ENCODE measurements at regions not wholly inside any gene's neighbourhood (a gene's known extent, or its start where the extent isn't known, plus 50 kb on each side); places are given as distances from the start of the nearest gene placed in this dataset.

- TF ChIP-seq MAX (IDR thresholded peaks at IDR 0.05; ENCODE audit: low read depth) (no peak), NFIC (IDR thresholded peaks at IDR 0.05; ENCODE audit: borderline replicate concordance) (no peak), MXI1 (IDR thresholded peaks at IDR 0.05; ENCODE audit: low read depth, low read length) (no peak), CTCF (IDR thresholded peaks at IDR 0.05) (no peak), ELF1 (IDR thresholded peaks at IDR 0.05) (no peak), RFX5 (IDR thresholded peaks at IDR 0.05; ENCODE audit: low read length) (no peak), TAF1 (IDR thresholded peaks at IDR 0.05; ENCODE audit: borderline replicate concordance, low read depth, low read length) (no peak)
- no peaks in the 10 kb centered on the region for H3K79me2 ChIP-seq (ENCODE audit: insufficient read depth)
- no peak overlapping the region for H3K4me2 ChIP-seq
- H3F3A ChIP-seq (replicated peaks; ENCODE audit: insufficient read depth): no peaks in the 10 kb centered on the region
- POLR2A ChIA-PET: no interaction called here
- H3K27ac ChIP-seq (ENCODE audit: low read depth in 2 of 2, low read length in 1 of 2): no peak overlapping the region
- CTCF ChIA-PET: no interaction called here
- H3K4me3 ChIP-seq (ENCODE audit: low read depth in 2 of 2, low read length in 1 of 2): no peak overlapping the region
- no peaks in the 10 kb centered on the region for H4K20me1 ChIP-seq (ENCODE audit: insufficient read depth)
- H3K27me3 ChIP-seq (ENCODE audit: insufficient read depth): no peaks in the 10 kb centered on the region
- H2AFZ ChIP-seq (ENCODE audit: low read depth): no peak overlapping the region
- H3K4me1 ChIP-seq (ENCODE audit: control insufficient read depth in 1 of 2, insufficient read depth in 2 of 2, low read depth in 1 of 2, low read length in 1 of 2): no peaks in the 10 kb centered on the region
- WGBS (ENCODE audit: low lambda C conversion rate): 56% methylated on average over 8 of the region's 8 CpGs
- no peak overlapping the region for H3K9ac ChIP-seq
- no peaks in the 10 kb centered on the region for H3K36me3 ChIP-seq (replicated peaks in 1 of 2; ENCODE audit: control insufficient read depth in 1 of 2, insufficient read depth in 2 of 2, low read length in 1 of 2)
- no peaks in the 10 kb centered on the region for H3K9me3 ChIP-seq
- no peaks in the 10 kb centered on the region for H3K9me2 ChIP-seq
- DNase-seq: no peak
Measured at GRCh38 chr11:70766901-70767300, 368.6 kb downstream of the CTTN start.

- H3F3A ChIP-seq (replicated peaks; ENCODE audit: insufficient read depth): no peaks in the 10 kb centered on the region
- no peak overlapping the region for H2AFZ ChIP-seq (ENCODE audit: low read depth)
- POLR2A ChIA-PET: no interaction called here
- H3K27ac ChIP-seq (ENCODE audit: low read depth in 2 of 2, low read length in 1 of 2): no peak overlapping the region
- H3K9ac ChIP-seq: no peak overlapping the region
- H3K4me2 ChIP-seq: no peak overlapping the region
- CTCF ChIA-PET: interaction anchor here (0.9 to 2.1 kb wide), 3 partner anchors 8 to 289 kb away, joined by 3 to 8 read pairs (median 4); no protein-coding TSS in a partner anchor
- no peaks in the 10 kb centered on the region for H3K36me3 ChIP-seq (replicated peaks in 1 of 2; ENCODE audit: control insufficient read depth in 1 of 2, insufficient read depth in 2 of 2, low read length in 1 of 2)
- no peaks in the 10 kb centered on the region for H3K9me3 ChIP-seq
- 62% methylated on average over 8 of the region's 10 CpGs for WGBS (ENCODE audit: low lambda C conversion rate)
- no peaks in the 10 kb centered on the region for H4K20me1 ChIP-seq (ENCODE audit: insufficient read depth)
- H3K4me3 ChIP-seq (ENCODE audit: low read depth in 2 of 2, low read length in 1 of 2): no peak overlapping the region
- no peaks in the 10 kb centered on the region for H3K9me2 ChIP-seq
- H3K27me3 ChIP-seq (ENCODE audit: insufficient read depth): no peaks in the 10 kb centered on the region
- no peak for TF ChIP-seq TAF1 (IDR thresholded peaks at IDR 0.05; ENCODE audit: borderline replicate concordance, low read depth, low read length)
- TF ChIP-seq CHD2 (IDR thresholded peaks at IDR 0.05; ENCODE audit: low read length, partially characterized antibody): no peak
- DNase-seq: no peak
- H3K79me2 ChIP-seq (ENCODE audit: insufficient read depth): no peaks in the 10 kb centered on the region
- no peaks in the 10 kb centered on the region for H3K4me1 ChIP-seq (ENCODE audit: control insufficient read depth in 1 of 2, insufficient read depth in 2 of 2, low read depth in 1 of 2, low read length in 1 of 2)
Measured at GRCh38 chr11:70768346-70769095, 370.2 kb downstream of the CTTN start.

GRCh38 chr11:70769106-70769505 is 370.8 kb downstream of the CTTN start:
- POLR2A ChIA-PET: no interaction called here

More at GRCh38 chr11:70769106-70769505, 370.8 kb downstream of the CTTN start:
- no peak for TF ChIP-seq USF2 (IDR thresholded peaks at IDR 0.05; ENCODE audit: borderline replicate concordance, low read depth, low read length)
- TF ChIP-seq RFX5 (IDR thresholded peaks at IDR 0.05; ENCODE audit: low read length): no peak
- TF ChIP-seq SIN3A (IDR thresholded peaks at IDR 0.05; ENCODE audit: borderline replicate concordance, low read depth, low read length): no peak
- TF ChIP-seq POLR2AphosphoS5 (IDR thresholded peaks at IDR 0.05; ENCODE audit: low read depth, low read length): no peak
- H3K27ac ChIP-seq (ENCODE audit: low read depth in 2 of 2, low read length in 1 of 2): no peak overlapping the region
- H3K9me2 ChIP-seq: no peaks in the 10 kb centered on the region
- no peak overlapping the region for H3K9ac ChIP-seq
- no peaks in the 10 kb centered on the region for H3K79me2 ChIP-seq (ENCODE audit: insufficient read depth)
- CTCF ChIA-PET: interaction anchor here (2.1 kb wide), 1 partner anchor 12 kb away, joined by 8 read pairs; no protein-coding TSS in a partner anchor
- no peaks in the 10 kb centered on the region for H3K27me3 ChIP-seq (ENCODE audit: insufficient read depth)
- H2AFZ ChIP-seq (ENCODE audit: low read depth): no peak overlapping the region
- H3K4me1 ChIP-seq (ENCODE audit: control insufficient read depth in 1 of 2, insufficient read depth in 2 of 2, low read depth in 1 of 2, low read length in 1 of 2): no peaks in the 10 kb centered on the region
- H3K9me3 ChIP-seq: no peaks in the 10 kb centered on the region
- no peaks in the 10 kb centered on the region for H3K36me3 ChIP-seq (replicated peaks in 1 of 2; ENCODE audit: control insufficient read depth in 1 of 2, insufficient read depth in 2 of 2, low read length in 1 of 2)
- H3K4me2 ChIP-seq: no peak overlapping the region
- H3K4me3 ChIP-seq (ENCODE audit: low read depth in 2 of 2, low read length in 1 of 2): no peak overlapping the region
- H3F3A ChIP-seq (replicated peaks; ENCODE audit: insufficient read depth): no peaks in the 10 kb centered on the region
- no peak for DNase-seq
- no peaks in the 10 kb centered on the region for H4K20me1 ChIP-seq (ENCODE audit: insufficient read depth)
- 59% methylated on average over 13 of the region's 14 CpGs for WGBS (ENCODE audit: low lambda C conversion rate)

Data from SK-N-SH (cell line).